Astrocyte of the spinal cord (primary cell): ENCODE measurements at regions not wholly inside any gene's neighbourhood (a gene's known extent, or its start where the extent isn't known, plus 50 kb on each side); places are given as distances from the start of the nearest gene placed in this dataset.
A peak's percentile ranks its signal among the peaks of the same experiment; 100 is the strongest.

Experiments
- DNase-seq: peaks from one replicate; pipeline ENCODE4 v3.0.0; 2011; ENCODE audit warnings: low read depth, low spot score
- H3K4me3 ChIP-seq: 2 replicates; pipeline ENCODE4 v1.5.1; 2011; ENCODE audit warnings: low read depth, mild to moderate bottlenecking, low read length, moderate library complexity
- CTCF ChIP-seq: IDR thresholded peaks from 2 replicates; pipeline ENCODE4 v1.5.1; 2012; ENCODE audit warnings: low read depth, mild to moderate bottlenecking, low read length, inconsistent platforms
- in situ Hi-C: cut with HindIII; loops from 2 replicates; pipeline ENCODE4 v1.10.0; 2017; ENCODE audit warnings: low sequenced_read_pairs

DNA sequence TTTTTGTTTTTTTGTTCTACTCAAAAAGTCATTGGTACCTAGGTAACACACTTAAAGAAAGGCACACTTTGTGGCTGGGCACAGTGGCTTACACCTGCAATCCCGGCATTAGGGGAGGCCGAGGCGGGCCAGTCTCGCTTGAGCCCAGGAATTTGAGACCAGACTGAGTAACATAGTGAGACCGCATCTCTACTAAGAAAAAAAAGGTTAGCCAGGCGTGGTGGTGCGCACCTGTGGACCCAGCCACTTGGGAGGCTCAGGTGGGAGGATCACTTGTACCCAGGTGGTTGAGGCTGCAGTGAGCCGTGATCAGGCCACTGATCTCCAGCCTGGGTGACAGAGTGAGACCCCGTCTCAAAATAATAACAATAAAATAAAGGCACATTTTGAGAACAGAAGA, 67.4 kb upstream of the BHLHE23 start:
- in situ Hi-C loops, result no loop called here
- no peak for DNase-seq
- no peak overlapping the region for H3K4me3 ChIP-seq
- no peak for TF ChIP-seq CTCF

DNA sequence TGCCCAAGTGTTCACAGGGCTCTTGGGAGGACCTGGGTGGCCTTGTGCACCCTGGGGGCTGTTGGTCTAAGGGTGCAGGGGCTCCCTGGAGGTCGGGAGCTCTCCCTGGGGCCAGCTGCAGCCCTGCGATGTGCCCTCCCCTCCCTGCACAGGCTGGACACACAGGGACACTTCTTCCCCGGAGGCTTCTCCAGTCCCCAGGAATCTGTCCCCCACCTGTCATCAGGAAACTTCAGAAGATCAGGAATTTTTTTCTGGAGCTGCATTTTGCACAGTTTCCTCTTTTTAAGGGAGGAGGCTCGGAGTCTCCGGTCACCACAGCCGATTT, 66.9 kb upstream of the BHLHE23 start:
- in situ Hi-C loops, result no loop called here
- no peak for DNase-seq
- TF ChIP-seq CTCF, result no peak
- H3K4me3 ChIP-seq, result no peak overlapping the region

DNA sequence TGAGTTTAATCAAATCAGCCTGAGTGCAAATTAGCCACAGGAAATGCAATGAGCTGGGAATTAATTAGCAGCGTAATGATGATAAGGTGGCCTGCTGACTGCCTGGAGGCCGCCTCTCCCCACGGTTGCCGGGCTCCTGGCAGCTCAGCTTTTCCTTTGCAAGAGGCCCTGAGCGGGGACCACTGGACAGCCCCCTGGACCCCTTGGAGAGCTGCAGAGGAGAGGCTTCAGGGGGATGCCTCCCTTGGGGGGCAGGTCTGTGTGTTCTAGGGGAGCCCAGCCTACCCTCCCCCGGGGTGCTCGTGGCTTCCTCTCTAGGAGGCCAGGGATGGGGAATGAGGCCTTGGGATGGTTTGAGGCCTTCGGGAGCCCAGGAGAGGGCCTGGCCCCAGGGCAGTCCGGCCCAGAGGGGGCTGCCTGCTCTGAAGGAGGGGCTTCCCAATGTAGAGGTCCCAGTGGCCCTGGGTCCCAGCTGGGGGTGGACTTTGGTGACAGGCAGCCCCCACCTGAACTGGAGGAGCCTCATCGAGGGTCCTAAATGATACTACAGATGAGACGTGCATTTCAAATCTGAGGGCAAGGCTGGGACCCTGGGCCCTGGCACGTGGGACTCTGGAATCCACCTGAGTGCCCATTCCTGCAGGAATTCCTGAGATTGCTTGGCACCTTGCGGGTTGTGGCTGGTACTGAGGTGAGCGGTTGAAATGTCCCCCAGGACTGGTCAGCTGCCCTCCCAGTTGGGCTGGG, 66.4 kb upstream of the BHLHE23 start:
- no peak overlapping the region for H3K4me3 ChIP-seq
- no peak for TF ChIP-seq CTCF
- in situ Hi-C loops, result no loop called here
- DNase-seq, result no peak

DNA sequence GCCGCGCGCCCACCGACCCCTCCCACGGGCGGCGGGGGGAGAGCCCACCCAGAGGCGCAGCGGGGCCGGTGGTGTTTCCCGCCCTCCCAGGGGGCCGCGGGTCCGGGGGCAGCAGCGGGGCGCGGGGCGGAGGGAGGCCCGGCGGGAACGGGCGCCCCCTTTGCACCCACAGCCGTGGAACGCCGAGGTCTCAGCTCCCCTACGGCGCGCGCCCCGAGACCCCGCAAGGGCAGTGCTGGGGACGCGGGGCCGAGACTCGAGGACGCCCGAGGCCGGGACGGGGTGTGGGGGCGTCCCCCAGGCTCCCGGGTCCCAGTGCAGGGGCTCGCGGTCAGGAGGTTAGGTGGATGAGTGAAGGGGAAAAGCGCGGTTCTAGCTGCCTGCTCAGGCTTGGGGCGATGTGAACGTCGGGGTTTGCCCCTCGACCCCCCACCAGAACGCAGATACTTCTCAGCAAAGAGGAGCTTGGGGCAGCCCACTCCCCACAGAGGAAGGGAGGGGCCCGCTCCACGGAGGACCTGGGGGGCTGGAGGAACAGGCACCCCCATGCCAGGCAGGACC, 65.5 kb upstream of the BHLHE23 start:
- DNase-seq, result no peak
- no peak for TF ChIP-seq CTCF
- in situ Hi-C loops, result no loop called here
- no peak overlapping the region for H3K4me3 ChIP-seq

DNA sequence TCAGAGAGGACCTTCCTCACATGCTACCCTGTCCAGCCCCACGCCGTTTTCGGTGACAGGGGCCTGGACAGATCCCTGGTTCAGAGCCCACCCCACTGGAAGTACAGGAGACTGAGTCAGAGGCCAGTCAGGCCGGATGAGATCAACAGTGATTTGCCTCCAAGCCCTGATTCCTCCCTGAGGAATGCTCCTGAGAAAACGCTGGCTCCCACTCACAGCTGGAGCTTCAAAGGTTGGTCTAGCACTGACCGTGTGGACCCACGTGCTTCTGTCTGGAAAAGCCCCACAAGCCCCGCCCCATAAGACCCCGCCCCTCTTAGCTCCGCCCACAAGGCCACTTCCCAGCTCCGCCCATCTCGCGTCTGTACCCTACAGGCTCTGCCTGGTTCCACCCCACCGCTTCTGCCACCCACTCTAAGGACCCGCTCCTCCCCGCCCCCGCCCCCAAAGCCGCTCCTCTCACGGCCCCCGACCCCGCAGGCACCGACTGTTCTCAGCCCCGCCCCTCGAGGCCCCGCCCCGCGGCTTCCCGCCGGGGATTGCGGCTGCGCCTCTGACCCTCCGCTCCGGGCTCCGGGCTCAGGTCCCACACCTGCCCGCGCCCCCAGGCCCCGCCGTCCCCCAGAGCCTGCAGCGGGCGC, 64.9 kb upstream of the BHLHE23 start:
- no peak for TF ChIP-seq CTCF
- in situ Hi-C loops, result no loop called here
- no peak overlapping the region for H3K4me3 ChIP-seq
- DNase-seq, result peak; percentile 16

GRCh38 chr20:63070771-63071540, 64.2 kb upstream of the BHLHE23 start:
- no peak overlapping the region for H3K4me3 ChIP-seq
- TF ChIP-seq CTCF, result no peak
- in situ Hi-C loops, result no loop called here
- no peak for DNase-seq
